ENCODE measurements at regions not wholly inside any gene's neighbourhood (a gene's known extent, or its start where the extent isn't known, plus 50 kb on each side); places are given as distances from the start of the nearest gene placed in this dataset.

DNA sequence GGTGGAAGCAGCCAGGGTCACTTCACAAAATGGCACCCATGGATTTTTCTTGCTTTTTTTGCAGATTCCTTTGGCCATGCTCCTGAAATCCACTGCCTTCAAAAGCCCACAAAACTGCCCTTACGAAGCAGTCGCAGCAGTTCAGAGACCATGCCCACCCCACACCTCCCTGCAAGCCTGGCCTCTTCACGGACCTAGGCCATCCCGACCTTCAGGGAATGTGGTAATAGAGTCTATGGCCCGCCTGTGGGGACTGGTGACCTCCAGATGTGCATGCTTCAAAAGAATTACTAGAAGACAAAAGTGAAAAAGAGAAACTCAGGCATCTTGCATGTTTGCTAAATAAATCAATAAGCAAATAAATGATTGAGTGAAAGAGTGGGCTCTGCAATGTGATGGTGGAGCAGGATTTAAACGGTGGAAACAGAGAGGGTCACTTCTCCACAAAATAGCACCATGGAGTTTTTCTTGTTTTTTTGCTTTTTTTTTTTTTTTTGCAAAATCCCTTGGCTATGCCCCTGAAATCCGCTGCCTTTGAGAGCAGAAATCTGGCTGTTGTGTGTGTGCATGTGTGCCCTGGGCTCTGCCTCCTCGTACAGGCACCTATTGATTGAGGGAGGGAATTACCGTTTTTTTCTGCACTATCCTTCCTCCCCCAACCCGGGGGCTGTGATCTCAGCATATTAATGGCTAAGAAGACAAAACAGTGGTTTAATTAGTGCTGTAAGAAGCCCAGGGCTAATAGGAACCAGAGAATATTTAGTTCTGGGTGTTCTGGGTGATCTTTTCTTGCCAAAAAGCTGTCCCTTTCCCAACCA lies 107.4 kb downstream of the PXDC1 start:
- DNase-seq (ENCODE audit: low spot score) = no peak

DNA sequence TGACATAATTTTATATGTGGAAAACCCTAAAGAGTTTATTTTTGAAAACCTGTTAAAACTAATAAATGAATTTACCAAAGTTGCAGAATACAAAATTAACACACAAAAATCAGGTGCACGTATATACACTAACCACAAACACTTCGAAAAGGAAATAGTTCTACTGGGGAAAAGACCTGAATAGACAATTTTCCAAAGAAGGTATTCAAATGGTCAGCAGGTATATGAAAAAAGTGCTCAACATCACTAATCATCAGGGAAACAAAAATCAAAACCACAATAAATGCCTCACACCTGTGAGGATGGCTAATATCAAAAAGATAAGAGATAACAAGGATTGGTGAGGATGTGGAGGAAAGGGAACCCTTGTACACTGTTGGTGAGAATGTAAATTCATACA lies 110.6 kb downstream of the PXDC1 start:
- no peak for DNase-seq (ENCODE audit: low spot score)

DNA sequence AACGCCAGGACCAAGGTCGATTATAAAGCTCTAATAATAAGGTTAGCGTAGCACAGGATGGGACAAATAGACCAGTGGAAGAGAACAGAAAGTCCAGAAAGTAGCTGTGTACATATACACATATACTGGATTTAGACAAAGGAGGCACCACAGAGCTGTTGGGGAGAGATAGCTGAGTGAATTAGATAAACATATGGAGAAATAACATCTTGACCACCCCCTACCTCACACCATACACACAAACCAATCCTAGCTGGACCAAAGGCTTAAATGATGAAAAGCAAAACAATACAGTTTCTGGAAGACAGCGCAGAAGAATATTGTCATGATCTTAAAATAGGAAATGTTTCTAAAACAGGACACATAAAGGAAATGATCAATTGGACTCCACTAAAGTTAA lies 112.9 kb downstream of the PXDC1 start:
- DNase-seq (ENCODE audit: low spot score) = no peak

DNA sequence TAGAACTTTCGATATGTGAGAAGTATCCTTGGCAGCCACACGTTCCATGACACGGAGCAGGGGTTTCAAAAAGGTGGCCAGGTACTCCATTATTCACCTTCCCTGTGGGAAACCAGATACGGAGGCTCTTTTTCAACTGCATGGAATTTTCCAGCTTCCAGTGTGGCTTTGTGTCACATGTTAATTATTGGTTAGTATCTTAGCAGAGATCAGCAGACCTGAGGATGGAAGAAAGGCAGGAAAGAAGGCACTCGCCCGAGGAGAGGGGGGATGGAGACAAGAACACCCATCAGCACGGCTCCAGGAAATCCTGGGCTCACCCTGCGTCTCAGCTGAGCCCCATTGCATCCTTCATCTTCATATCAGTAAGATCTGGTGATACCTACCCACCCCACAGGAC lies 115.5 kb downstream of the PXDC1 start:
- no peak for DNase-seq (ENCODE audit: low spot score)

DNA sequence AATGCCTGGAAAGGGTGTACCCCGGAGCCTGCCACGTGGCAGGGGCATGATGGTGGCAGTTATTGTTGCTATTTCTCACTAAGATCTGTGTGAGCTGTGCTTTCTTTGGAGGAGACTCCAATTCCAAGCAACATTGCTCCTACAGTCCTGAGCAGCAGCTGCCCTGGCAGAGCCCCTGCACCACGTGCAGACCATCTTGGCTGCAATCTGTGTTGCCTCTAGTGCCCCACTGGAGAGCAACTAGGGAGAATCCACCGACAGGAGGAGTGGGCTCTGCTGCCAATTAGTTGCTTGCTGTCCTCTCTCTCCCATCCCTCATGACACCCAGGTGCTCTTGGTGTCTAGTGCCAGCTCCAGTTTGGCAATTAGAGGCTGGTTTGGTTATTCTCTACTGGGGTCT lies 116.0 kb downstream of the PXDC1 start:
- no peak for DNase-seq (ENCODE audit: low spot score)

DNA sequence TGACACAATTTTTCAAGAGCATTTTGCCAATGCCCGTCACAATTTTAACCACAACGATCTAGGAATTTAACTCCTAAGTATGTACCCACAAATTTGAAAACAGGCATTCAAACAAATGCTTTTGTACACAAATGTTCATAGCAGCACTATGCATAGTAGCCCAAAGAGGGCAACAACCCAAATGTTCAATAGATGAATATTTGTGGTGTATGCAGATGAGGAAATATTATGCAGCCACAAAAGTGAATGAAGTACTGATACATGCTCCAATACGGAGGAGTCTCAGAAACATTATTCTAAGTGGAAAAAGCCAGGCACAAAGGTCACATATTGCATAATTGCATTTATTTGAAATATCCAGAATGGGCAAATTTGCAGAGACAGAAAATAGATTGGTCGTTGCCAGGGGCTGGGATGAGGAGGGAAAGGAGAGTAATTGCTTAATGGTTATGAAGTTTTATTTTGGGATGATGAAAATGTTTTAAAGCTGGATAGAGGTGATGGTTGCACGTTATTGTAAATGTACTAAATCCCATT lies 117.2 kb downstream of the PXDC1 start:
- no peak for DNase-seq (ENCODE audit: low spot score)

DNA sequence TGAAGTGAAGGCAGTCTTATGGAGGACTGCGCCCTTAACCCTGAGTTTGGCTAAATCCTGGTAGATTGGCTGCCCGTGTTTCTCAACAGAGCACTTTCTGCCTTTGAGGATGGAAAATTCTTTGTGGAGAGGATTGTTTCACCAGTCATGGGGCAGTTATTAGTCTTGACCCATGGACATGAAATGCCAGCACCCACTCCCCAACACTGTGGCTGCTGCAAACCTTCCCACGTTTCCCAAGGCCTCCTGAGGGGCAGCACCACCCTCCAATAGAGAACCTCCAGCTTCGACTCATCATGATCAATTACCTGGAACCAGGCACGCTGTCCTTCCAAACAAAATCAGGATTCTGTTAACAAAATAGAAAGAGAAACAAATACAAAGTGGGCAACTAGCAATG lies 117.8 kb downstream of the PXDC1 start:
- DNase-seq (ENCODE audit: low spot score) = no peak

DNA sequence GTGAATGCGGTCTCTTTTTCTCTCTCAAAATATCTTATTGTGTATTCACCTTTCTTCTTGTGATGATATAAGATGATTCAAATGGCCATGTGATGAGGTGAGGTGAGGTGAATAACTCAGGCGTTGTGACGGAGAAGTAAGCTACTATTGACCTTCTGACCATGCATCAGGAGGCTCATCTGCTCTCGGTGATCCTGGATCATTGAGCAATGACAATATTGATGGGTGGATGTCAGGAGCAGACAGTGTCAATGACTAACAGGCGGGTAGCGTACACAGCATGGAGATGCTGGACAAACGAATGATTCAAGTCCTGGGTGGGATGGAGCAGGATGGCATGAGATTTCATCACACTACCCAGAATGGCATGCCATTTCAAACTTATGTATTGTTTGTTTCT lies 119.6 kb downstream of the PXDC1 start:
- DNase-seq (ENCODE audit: low spot score) = no peak

DNA sequence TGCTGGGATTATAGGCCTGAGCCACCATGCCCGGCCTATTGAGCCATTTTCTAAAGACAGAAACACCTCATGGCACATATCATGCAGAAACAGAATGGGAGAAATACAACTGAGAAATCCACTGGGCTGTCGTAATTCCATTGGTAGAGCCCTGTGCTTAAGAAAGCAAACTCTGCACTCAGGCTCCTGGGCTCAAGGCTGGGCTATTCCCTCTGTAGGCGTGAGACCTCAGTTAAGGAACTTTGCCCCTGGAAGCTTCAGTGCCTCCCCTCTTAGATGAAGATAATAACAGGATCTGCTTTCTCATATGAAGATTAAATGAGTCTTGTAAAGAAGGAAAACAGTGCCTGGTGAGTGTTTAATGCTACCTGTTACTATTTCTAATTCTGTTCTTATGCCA lies 120.3 kb downstream of the PXDC1 start:
- no peak for DNase-seq (ENCODE audit: low spot score)

DNA sequence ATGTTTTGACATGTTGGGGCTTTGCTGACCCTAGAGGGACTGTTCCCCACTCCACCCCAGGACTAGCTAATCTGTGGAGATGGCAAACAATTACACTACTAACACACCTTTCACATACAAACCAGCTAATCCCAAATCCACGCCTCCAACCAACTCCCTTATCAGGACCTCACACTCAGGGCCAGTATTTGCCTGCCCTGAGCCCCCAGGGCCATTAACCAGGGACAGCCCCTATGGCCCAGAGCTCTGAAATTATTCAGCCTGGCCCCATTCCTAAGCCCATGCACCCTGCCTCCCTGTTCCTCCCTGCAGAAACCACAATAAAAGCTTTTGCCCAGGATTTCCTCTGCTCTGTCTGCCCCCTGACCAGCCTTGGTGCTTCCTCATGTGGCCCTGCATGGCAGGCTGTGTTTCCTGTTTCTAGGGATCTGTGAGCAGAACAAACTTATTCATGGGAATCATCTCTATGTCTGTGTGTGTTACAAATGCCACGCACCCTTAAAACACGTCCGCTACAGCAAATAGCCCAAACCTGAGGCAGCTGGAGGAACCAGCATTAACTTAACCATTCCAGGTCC lies 121.2 kb downstream of the PXDC1 start:
- no peak for DNase-seq (ENCODE audit: low spot score)

DNA sequence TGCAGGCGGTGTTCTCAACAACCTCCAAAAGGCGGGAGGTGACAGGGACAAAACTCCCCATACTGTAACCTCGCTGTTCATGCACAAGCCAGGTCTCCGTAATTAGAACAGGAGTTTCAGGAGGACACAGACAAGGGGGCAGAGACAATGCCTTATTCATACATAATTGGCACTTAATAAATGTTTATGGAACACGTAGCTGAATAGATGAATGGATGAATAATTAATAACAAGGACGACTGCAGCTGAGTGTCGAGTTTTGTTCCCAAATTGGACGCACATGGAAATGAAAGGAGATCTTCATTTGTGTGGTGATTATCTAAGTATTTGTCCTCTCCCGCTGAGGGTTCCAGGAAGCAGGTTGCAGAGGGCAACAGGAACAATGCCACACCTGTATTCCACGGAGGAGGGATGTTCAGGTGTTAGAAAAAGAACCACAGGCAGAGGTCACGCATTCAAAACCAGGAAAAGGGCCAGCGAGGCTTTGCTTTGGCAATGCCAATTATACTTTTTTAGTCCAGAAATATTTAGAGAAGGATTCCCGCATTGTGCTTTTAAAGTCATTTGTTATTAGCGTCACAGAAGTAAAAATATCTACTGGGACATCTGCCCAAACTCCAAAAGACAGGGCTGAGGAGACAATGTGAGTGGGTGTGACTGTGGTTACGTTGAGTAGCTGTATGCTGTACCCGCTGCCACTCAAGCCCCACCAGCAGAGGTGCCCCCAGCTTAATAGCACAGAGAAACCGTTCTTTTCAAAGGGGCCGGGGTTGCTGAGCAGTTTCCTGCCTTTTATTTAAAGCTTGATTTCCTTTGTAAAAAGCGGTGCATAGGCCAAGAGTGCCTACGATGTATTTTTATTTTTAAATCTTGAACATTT lies 123.3 kb downstream of the PXDC1 start:
- DNase-seq (ENCODE audit: low spot score) = no peak

DNA sequence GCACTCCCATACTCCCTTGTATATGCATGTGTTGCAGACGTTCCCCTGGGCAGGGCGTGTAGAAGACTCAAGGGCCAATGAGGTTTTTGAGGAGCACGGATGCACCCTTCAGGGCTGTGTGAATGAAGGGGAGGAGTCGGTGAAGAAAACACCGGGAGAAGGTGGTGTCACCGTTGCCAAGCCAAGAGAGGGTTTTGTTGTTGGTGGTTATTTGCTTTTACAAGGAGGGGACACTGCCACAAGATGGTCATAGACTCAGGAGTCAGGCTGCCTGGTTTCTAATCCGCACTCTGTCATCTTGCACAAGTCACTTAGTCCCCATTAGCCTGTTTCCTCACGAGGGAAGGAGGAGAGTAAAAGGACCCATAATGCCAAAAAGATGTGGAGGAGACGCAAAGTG lies 124.0 kb downstream of the PXDC1 start:
- DNase-seq (ENCODE audit: low spot score) = no peak

DNA sequence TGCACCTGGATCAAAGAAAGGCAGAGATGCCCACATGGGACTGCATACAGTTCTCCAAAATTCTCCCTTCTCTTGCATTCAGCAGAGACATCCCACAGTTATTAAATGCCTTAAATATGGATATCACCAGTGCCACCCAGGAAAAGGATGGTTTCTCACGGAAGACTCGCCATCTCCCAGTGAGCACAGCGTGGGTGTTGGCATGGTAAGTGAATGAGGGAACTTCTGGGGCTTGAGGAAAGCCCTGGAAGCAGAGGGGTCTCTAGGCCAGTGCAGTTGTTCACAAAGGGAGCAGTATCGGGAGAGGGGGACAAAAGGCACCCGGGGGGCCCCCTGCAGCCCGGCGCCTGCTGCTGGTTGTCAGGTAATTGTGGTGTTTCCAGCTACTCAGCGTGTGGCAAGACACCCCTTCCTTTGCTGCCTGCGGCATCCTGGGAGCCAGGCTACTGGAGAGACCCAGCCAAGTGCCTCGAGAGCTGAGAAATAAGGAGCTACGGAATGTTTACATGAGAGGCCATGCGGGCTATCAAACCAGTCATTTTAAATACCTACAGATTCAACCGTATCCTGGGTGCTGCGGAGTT lies 125.4 kb downstream of the PXDC1 start:
- no peak for DNase-seq (ENCODE audit: low spot score)

DNA sequence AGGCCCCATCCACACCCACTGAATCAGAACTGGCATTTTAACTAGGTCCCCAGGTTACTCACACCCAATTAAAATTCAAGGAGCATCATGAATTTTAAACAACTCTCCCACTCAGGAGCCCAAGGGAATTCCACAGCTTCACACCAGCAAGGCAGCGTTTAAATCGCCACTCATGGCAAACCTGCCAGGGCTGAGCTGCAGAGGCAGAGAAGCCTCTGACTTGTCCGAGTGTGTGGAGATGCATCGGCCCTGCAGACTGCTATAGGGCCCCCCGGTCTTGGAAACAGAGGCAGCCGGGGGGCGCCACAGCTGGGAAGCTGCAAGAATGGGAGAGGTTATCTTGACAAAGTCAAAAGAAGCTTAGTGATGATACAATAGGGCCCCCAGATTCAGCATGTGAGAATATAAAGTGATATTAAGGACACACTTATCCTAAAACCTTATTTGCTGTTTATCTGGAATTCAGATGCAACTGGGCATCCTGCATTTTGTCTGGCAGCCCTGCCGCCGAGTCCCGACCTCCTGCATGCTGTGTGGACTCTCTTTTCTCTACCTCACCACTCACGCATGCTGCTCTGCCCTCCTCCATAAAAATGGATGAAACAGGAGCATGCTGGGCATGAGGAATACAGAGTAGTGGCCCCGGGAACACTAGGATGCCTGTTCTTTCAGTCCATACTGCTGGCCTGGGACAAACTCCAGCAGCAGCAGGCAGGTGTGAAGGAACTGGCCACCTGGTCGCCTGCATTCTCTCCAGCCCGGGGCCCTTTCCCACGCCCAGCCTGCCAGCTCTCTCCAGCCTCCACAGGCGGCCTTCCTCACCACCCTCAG lies 126.1 kb downstream of the PXDC1 start:
- no peak for DNase-seq (ENCODE audit: low spot score)

DNA sequence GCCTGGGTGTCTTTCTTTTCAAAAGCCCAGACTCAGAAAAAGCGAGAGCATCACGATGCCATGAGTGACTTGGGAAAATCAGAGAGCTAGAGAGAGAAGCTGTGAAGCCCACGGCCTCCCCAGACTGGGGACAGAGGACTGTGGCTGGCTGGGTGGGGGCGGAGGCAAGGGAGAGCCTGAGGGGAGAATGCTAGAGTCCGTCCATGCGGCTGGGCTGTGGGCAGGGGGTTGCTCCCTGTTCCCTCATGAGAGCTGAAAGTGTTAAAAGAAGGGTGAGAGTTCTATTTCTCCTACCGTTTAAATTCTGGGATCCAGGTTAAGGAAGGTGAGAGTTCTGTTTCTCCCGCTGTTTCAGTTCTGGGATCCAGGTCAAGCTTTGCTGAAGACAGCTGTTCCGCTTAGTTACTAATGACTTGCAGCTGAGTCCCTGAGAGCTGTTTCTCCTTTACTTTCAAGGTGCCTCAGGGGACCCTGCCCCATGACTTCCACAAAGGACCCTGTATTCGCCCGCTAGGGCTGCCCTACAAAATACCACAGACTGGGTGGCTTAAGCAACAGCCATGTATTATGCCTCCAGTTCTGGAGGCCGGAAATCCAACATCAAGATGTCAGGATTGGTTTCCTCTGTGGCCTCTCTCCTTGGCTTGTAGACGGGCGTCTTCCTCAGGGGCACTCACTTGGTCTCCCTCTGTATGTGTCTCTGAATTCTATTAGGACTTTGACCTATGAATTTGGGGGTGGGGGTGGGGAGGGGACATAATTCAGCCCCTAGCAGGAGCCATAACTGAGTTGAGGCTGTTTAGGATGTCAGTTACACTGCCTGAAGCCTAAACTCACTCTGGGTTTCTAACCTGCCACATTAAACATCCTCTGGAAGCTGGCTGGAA lies 127.0 kb downstream of the PXDC1 start:
- DNase-seq (ENCODE audit: low spot score) = no peak

DNA sequence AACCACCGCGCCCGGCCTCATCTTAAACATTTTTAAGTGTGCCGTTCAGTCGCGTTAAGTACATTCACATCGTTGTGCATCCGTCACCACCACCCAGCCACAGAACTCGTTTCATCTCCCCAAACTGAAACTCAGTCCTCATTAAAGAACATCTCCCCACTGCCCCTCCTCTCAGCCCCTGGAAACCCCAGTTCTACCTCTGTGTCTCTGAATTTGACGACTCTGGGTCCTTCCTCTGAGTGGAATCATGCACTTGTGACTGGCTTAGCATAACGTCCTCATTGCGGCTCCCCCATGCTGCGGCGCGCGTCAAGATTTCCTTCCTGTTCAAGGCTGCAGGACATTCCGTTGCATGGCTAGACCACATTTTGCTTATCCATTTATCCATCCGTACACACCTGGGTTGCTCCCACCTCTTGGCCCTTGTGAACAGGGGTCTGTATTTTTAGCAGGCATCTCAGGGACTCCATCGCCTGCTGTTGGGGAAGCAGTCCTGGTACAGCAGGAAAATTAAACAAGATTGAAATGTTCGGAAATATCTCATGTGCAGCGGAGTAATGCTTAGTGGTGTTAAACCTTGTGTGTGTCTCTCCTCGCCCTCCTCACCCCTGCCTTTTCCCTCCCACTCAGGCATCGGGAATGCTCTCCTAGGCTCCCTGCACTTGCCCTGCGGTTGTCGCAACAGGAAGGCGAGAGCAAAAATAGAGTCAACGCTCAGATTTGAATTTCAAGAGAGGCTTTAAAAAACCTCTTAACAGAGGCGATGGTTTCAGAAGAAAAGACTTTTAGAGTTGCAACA lies 127.9 kb downstream of the PXDC1 start:
- no peak for DNase-seq (ENCODE audit: low spot score)

DNA sequence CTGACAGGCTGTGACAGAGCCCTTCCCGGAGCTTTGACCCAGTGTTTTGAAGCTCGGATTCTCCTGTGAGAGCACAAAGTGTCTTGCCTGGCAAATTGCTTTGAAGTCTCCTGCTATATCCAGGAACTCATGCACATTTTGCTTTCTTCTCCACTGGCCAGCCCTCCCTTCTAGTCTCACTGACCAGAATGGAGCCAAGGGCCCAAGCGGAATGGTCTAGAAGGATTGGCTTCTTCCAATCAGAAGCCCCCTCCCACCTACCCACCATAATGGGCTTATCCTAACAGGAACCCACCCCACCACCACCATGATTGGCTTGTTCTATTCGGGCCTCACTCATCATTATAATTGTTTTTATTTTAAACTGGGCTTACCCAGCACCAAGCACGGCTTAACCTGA lies 130.1 kb downstream of the PXDC1 start:
- DNase-seq (ENCODE audit: low spot score) = no peak

DNA sequence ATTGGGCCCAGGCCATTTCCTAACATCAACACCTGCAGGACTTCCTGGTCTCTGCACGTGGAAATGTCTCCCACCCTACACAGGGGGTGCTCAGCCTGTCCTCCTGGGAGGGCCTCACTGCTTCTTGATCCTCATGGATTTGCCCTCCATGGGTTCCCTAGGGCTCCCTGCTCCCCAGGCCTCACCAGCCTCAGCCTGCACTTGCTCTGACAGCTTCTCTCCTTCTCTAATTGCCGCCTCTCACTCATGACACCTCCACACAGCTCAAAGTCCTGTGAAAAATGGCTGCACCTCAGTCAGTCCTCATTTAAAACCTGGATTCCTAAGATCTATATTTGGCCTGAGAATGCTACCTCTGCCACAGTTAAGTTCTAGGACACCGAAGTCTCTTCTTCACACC lies 130.6 kb downstream of the PXDC1 start:
- no peak for DNase-seq (ENCODE audit: low spot score)

DNA sequence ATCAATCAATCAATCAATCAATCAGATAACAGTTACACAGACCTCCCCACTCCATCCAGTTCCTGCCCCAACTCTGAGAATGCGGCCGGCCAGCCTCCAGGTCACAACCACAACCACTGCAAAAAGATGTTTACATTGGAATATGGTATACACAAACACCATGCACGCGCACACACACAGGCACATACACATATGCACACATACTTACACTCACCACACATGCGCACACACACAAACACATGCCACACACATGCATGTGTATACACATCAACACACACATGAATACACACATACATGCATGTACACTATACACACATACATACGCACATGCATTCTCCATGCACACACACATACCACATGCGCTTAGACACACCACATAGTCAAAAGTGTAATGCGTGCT lies 131.1 kb downstream of the PXDC1 start:
- no peak for DNase-seq (ENCODE audit: low spot score)
